ENCODE measurements at regions not wholly inside any gene's neighbourhood (a gene's known extent, or its start where the extent isn't known, plus 50 kb on each side); places are given as distances from the start of the nearest gene placed in this dataset.
"Not testable (repeated sequence)": the region's sequence is repeated elsewhere in the genome, so short reads cannot be mapped to it uniquely, and the experiment has no call there.

GRCh38 chr2:234719116-234719716 lies 222.3 kb upstream of the ARL4C start:
- no peak for DNase-seq

GRCh38 chr2:234716271-234716670 lies 219.4 kb upstream of the ARL4C start:
- DNase-seq, result no peak

GRCh38 chr2:234715671-234716250 lies 218.9 kb upstream of the ARL4C start:
- DNase-seq, result no peak

GRCh38 chr2:234714711-234715110 lies 217.8 kb upstream of the ARL4C start:
- DNase-seq, result no peak

GRCh38 chr2:234712421-234712935 lies 215.6 kb upstream of the ARL4C start:
- DNase-seq, result no peak

GRCh38 chr2:234711308-234711707 lies 214.4 kb upstream of the ARL4C start:
- DNase-seq, result no peak

GRCh38 chr2:234710587-234710986 lies 213.7 kb upstream of the ARL4C start:
- DNase-seq, result peak; percentile 12

GRCh38 chr2:234710066-234710465 lies 213.2 kb upstream of the ARL4C start:
- no peak for DNase-seq

GRCh38 chr2:234708717-234709116 lies 211.8 kb upstream of the ARL4C start:
- DNase-seq, result no peak

- no peak for DNase-seq
Measured at GRCh38 chr2:234708091-234708683, 211.3 kb upstream of the ARL4C start.

GRCh38 chr2:234706086-234706485 lies 209.2 kb upstream of the ARL4C start:
- DNase-seq, result no peak

GRCh38 chr2:234705108-234705507 lies 208.2 kb upstream of the ARL4C start:
- no peak for DNase-seq

GRCh38 chr2:234703258-234703657 lies 206.4 kb upstream of the ARL4C start:
- DNase-seq, result no peak

- DNase-seq, result no peak
Measured at GRCh38 chr2:234702731-234703225, 205.9 kb upstream of the ARL4C start.

GRCh38 chr2:234701841-234702240 lies 205.0 kb upstream of the ARL4C start:
- DNase-seq, result no peak

- DNase-seq, result no peak
Measured at GRCh38 chr2:234701421-234701820, 204.5 kb upstream of the ARL4C start.

- no peak for DNase-seq
Measured at GRCh38 chr2:234699456-234699855, 202.6 kb upstream of the ARL4C start.

- not testable (repeated sequence) for DNase-seq
Measured at GRCh38 chr2:234697300-234697876, 200.5 kb upstream of the ARL4C start.

- no peak for DNase-seq
Measured at GRCh38 chr2:234695981-234696380, 199.1 kb upstream of the ARL4C start.

- no peak for DNase-seq
Measured at GRCh38 chr2:234694244-234695013, 197.5 kb upstream of the ARL4C start.

GRCh38 chr2:234693681-234694190 lies 196.9 kb upstream of the ARL4C start:
- not testable (repeated sequence) for DNase-seq

- not testable (repeated sequence) for DNase-seq
Measured at GRCh38 chr2:234693191-234693590, 196.3 kb upstream of the ARL4C start.
